GM12878 (cell line): ENCODE measurements at regions not wholly inside any gene's neighbourhood (a gene's known extent, or its start where the extent isn't known, plus 50 kb on each side); places are given as distances from the start of the nearest gene placed in this dataset.

Experiments used
- ATAC-seq: fragments of 200-7000 bp; cut with Tn5 transposase; 3 replicates; pipeline ENCODE4 v1.9.1; 2020; ENCODE audit warnings: mild to moderate bottlenecking, moderate library complexity
- BruUV-seq: library from RNA; stranded (reverse); fragments of 400-500 nt; replicated peaks from 2 replicates; lab custom pipeline; 2021; lab: Mats Ljungman, UMichigan
- CTCF ChIA-PET: fragments of 300-600 bp; sonication (Branson Sonifier 250); formaldehyde crosslinking; extraction: SDS; loops from one replicate; lab custom pipeline; 2021; ENCODE audit warnings: inconsistent platforms; lab: Yijun Ruan, JAX
- POLR2A ChIA-PET: fragments of 350-600 bp; formaldehyde crosslinking; extraction: SDS; loops from one replicate; lab custom pipeline; 2021; ENCODE audit warnings: inconsistent platforms; lab: Charles Lee
- RAD21 ChIA-PET: fragments of 300-600 bp; sonication (Branson Sonifier 250); formaldehyde crosslinking; loops from one replicate; lab custom pipeline; 2023; ENCODE audit warnings: antibody characterized with exemption; ENCODE audit not compliant: unreplicated experiment; lab: Charles Lee
- SMC1A ChIA-PET: fragments of 300-600 bp; sonication (Branson Sonifier 250); formaldehyde crosslinking; loops from one replicate; lab custom pipeline; 2023; ENCODE audit not compliant: unreplicated experiment, uncharacterized antibody; lab: Charles Lee
- DNase-seq: peaks from one replicate; pipeline ENCODE4 v3.0.0-alpha.2; 2011; ENCODE audit warnings: low read depth, low spot score
- FAIRE-seq: peaks from 3 replicates; lab custom pipeline; 2011; peaks lifted over from hg19 to GRCh38; lab: Jason Lieb, UNC
- H2AFZ ChIP-seq: 2 replicates; pipeline ENCODE4 v1.6.0; 2011; ENCODE audit warnings: low read depth, low read length, control low read depth; ENCODE audit not compliant: control insufficient read depth
- H3K27ac ChIP-seq: 2 replicates; pipeline ENCODE4 v1.5.1; 2011; ENCODE audit warnings: control low read depth; ENCODE audit not compliant: control insufficient read depth, insufficient read depth
- H3K27me3 ChIP-seq, 2 experiments: replicated peaks in 1 of 2; 2 replicates each; pipeline versions ENCODE4 v1.6.0 to v1.6.1; 2011; ENCODE audit warnings: low read length in 1 of 2; ENCODE audit not compliant: control insufficient read depth in 2 of 2, insufficient read depth in 2 of 2
- H3K36me3 ChIP-seq, 2 experiments: 2 replicates each; pipeline ENCODE4 v1.5.1; 2011; ENCODE audit warnings: low read length in 1 of 2; ENCODE audit not compliant: control insufficient read depth in 2 of 2, insufficient read depth in 2 of 2
- H3K4me1 ChIP-seq: 2 replicates; pipeline ENCODE4 v1.6.1; 2011; ENCODE audit warnings: mild to moderate bottlenecking, low read length, moderate library complexity, mixed read lengths; ENCODE audit not compliant: control insufficient read depth, insufficient read depth
- H3K4me2 ChIP-seq: 2 replicates; pipeline ENCODE4 v1.6.0; 2011; ENCODE audit warnings: control low read depth; ENCODE audit not compliant: control insufficient read depth, insufficient read depth
- H3K4me3 ChIP-seq: fragments of 200-600 bp; sonication (generic); 2 replicates; pipeline ENCODE4 v1.5.1; 2016
- H3K79me2 ChIP-seq: 2 replicates; pipeline ENCODE4 v1.6.0; 2011; ENCODE audit warnings: low read length; ENCODE audit not compliant: control insufficient read depth, insufficient read depth
- H3K9ac ChIP-seq: 2 replicates; pipeline ENCODE4 v1.8.0; 2011; ENCODE audit warnings: low read length, control low read depth, mixed read lengths; ENCODE audit not compliant: control insufficient read depth, insufficient read depth
- H3K9me3 ChIP-seq: replicated peaks from 3 replicates; pipeline ENCODE4 v1.5.1; 2011; ENCODE audit warnings: mild to moderate bottlenecking, low read length; ENCODE audit not compliant: control insufficient read depth, insufficient read depth
- H4K20me1 ChIP-seq: 2 replicates; pipeline ENCODE4 v1.6.0; 2011; ENCODE audit not compliant: control insufficient read depth, insufficient read depth
- ATF7 ChIP-seq: fragments of 450-650 bp; IDR thresholded peaks from 2 replicates; pipeline ENCODE4 v1.6.1; 2016; ENCODE audit warnings: low read depth, mild to moderate bottlenecking
- CEBPB ChIP-seq, 2 experiments: fragments of 150-350 bp in 1 of 2; IDR thresholded peaks; 2 replicates each; pipeline ENCODE4 v1.6.1; 2012 to 2014; ENCODE audit warnings: low read depth in 2 of 2, low read length in 2 of 2, borderline replicate concordance in 1 of 2, inconsistent platforms in 1 of 2
- EED ChIP-seq: sonication (generic); IDR thresholded peaks from 2 replicates; pipeline ENCODE4 v1.6.1; 2016; ENCODE audit warnings: antibody characterized with exemption, low read depth
- GATAD2B ChIP-seq: fragments of 450-650 bp; conservative IDR thresholded peaks from 2 replicates; pipeline ENCODE4 v1.6.1; 2017; ENCODE audit warnings: low read depth, mild to moderate bottlenecking, moderate library complexity
- HDAC2 ChIP-seq: fragments of 200-600 bp; sonication (generic); IDR thresholded peaks from 2 replicates; pipeline ENCODE4 v1.6.1; 2017
- SIN3A ChIP-seq: IDR thresholded peaks from 2 replicates; pipeline ENCODE4 v1.6.1; 2012; ENCODE audit warnings: low read depth, low read length, improper control_type of control experiment
- SMARCA5 ChIP-seq: fragments of 450-650 bp; IDR thresholded peaks from 2 replicates; pipeline ENCODE4 v1.6.1; 2017; ENCODE audit warnings: mild to moderate bottlenecking
- SRF ChIP-seq, 2 experiments: IDR thresholded peaks; 2 replicates each; pipeline ENCODE4 v1.6.1; 2011; ENCODE audit warnings: low read depth in 2 of 2, low read length in 2 of 2, mild to moderate bottlenecking in 1 of 2, moderate library complexity in 1 of 2
- WRNIP1 ChIP-seq: IDR thresholded peaks from 2 replicates; pipeline ENCODE4 v1.6.1; 2011; ENCODE audit warnings: low read depth, low read length, improper control_type of control experiment, borderline replicate concordance
- WGBS: methylation state at CpG from one replicate; pipeline ENCODE4 v1.1.6; 2016; ENCODE audit warnings: low lambda C conversion rate; ENCODE audit not compliant: insufficient replicate concordance, insufficient coverage; ENCODE audit errors: missing lambda C conversion rate; 5-methylcytosine and 5-hydroxymethylcytosine counted together
- in situ Hi-C: fragments of 300-500 bp; cut with MboI; formaldehyde crosslinking; loops from 9 replicates; pipeline ENCODE4 v1.14.3; 2018; ENCODE audit warnings: mixed read lengths
- intact Hi-C: fragments of 100-400 bp; cut with micrococcal nuclease; formaldehyde crosslinking; loops from one replicate; pipeline ENCODE4 v1.14.2; 2022; ENCODE audit not compliant: unreplicated experiment
- TF ChIP-seq, protein P1 (sequence below): fragments of 450-650 bp; IDR thresholded peaks from 2 replicates; pipeline ENCODE4 v1.6.1; 2016; ENCODE audit warnings: mild to moderate bottlenecking
- TF ChIP-seq, protein P2 (sequence below), 3 experiments: IDR thresholded peaks in 2 of 3; conservative IDR thresholded peaks in 1 of 3; 2 replicates each; pipeline ENCODE4 v1.5.1; 2011; ENCODE audit warnings: low read depth in 3 of 3, low read length in 3 of 3, mild to moderate bottlenecking in 3 of 3, control low read depth in 2 of 3, moderate library complexity in 2 of 3, inconsistent platforms in 1 of 3, mixed read lengths in 1 of 3; ENCODE audit not compliant: control insufficient read depth in 2 of 3, insufficient read depth in 1 of 3; ENCODE audit errors: extremely low read depth in 1 of 3
- TF ChIP-seq, protein P3 (sequence below): fragments of 450-650 bp; IDR thresholded peaks from 2 replicates; pipeline ENCODE4 v1.6.1; 2017; ENCODE audit warnings: mild to moderate bottlenecking, low read depth, inconsistent platforms; ENCODE audit not compliant: poor library complexity, severe bottlenecking

DNA sequence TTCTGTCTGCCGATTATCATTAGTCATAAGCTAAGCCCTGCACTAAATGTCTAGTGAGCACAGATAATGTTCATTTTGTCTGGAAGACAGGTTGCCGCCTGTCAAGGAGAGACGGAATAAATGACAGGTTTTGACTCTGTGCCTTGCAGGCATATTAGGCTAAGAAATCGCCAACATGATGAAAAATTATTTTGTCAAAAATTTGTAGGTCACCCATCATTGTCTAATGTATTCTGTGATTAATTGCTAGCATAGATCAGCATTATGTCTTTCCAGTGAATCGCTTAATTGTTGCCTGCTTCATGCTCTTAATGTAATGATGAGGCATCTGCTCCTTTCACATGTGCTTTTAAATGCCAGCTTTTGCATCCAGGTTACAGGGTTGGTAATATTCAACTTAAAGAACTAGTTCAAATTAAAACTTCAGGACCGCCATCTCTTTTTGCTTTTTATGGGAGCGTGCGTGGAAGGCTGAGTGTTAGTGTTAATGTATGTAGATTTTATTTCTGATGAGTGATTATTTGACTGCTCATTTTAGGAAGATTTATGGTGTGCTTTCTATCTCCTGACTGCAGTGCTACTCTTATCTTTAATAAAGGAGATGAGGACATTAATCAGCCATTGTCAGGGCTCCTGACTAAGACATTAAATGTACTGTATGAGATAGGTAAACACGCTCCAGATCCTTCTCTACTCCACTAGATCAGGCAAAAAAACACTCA is 120.8 kb upstream of the MEIS2 start:
- Histone ChIP-seq H3K4me2 (no peak overlapping the region), H4K20me1 (no peaks in the 10 kb centered on the region), H3K36me3 (no peaks in the 10 kb centered on the region), H3K4me3 (no peak overlapping the region), H3K79me2 (no peaks in the 10 kb centered on the region), H3K4me1 (no peaks in the 10 kb centered on the region), H2AFZ (no peak overlapping the region), H3K27me3 (no peaks in the 10 kb centered on the region), H3K9me3 (no peaks in the 10 kb centered on the region), H3K9ac (no peak overlapping the region), H3K27ac (no peak overlapping the region)
- CTCF ChIA-PET, result no interaction called here
- no TSS peak for BruUV-seq
- no peak for ATAC-seq
- WGBS, result 57% methylated on average over 9 of the region's 9 CpGs
- RAD21 ChIA-PET, result no interaction called here
- no peak for FAIRE-seq
- SMC1A ChIA-PET, result no interaction called here
- in situ Hi-C loops (no loop called here), intact Hi-C loops (no loop called here)
- TF ChIP-seq, protein P1, sequence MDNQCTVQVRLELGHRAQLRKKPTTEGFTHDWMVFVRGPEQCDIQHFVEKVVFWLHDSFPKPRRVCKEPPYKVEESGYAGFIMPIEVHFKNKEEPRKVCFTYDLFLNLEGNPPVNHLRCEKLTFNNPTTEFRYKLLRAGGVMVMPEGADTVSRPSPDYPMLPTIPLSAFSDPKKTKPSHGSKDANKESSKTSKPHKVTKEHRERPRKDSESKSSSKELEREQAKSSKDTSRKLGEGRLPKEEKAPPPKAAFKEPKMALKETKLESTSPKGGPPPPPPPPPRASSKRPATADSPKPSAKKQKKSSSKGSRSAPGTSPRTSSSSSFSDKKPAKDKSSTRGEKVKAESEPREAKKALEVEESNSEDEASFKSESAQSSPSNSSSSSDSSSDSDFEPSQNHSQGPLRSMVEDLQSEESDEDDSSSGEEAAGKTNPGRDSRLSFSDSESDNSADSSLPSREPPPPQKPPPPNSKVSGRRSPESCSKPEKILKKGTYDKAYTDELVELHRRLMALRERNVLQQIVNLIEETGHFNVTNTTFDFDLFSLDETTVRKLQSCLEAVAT, result no peak
- TF ChIP-seq WRNIP1, result no peak
- no peak for DNase-seq
- POLR2A ChIA-PET, result no interaction called here

DNA sequence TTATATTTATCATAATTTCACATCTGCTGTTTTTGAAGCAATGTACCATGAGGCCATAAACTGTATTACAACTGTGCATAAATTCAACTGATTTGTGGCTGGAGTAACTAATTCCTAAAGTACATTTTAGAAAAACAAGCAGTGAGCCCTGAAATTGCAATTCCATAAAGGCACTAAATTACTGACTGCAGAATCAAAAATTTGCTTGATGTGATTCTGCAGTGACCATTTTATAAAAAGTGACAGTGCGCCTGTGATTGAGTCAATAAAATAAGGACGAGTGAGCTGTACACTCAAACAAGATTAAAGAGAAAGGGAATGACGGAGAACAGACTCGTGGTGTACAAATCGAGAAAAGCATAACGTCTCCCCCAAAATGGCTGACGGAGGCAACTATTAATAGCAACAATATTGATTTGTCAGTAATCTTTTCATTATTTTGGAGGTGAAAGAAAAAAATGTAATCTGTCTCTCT is 121.4 kb upstream of the MEIS2 start:
- no peaks in the 10 kb centered on the region for H3K36me3 ChIP-seq
- POLR2A ChIA-PET, result no interaction called here
- FAIRE-seq (no peak), ATAC-seq (no peak), DNase-seq (no peak)
- in situ Hi-C loops, result no loop called here
- SMC1A ChIA-PET, result no interaction called here
- H2AFZ ChIP-seq, result no peak overlapping the region
- H3K9me3 ChIP-seq, result no peaks in the 10 kb centered on the region
- TF ChIP-seq SRF (IDR thresholded peaks at IDR 0.05; ENCODE audit: low read depth in 2 of 2, low read length in 2 of 2), result no peak
- no peak for TF ChIP-seq SIN3A
- no peak for TF ChIP-seq ATF7
- TF ChIP-seq, protein P2, sequence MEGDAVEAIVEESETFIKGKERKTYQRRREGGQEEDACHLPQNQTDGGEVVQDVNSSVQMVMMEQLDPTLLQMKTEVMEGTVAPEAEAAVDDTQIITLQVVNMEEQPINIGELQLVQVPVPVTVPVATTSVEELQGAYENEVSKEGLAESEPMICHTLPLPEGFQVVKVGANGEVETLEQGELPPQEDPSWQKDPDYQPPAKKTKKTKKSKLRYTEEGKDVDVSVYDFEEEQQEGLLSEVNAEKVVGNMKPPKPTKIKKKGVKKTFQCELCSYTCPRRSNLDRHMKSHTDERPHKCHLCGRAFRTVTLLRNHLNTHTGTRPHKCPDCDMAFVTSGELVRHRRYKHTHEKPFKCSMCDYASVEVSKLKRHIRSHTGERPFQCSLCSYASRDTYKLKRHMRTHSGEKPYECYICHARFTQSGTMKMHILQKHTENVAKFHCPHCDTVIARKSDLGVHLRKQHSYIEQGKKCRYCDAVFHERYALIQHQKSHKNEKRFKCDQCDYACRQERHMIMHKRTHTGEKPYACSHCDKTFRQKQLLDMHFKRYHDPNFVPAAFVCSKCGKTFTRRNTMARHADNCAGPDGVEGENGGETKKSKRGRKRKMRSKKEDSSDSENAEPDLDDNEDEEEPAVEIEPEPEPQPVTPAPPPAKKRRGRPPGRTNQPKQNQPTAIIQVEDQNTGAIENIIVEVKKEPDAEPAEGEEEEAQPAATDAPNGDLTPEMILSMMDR (IDR thresholded peaks at IDR 0.05 in 2 of 3, conservative IDR thresholded peaks at IDR 0.05 in 1 of 3; ENCODE audit: control insufficient read depth in 2 of 3, extremely low read depth in 1 of 3, insufficient read depth in 1 of 3, low read depth in 3 of 3, low read length in 3 of 3), result no peak
- TF ChIP-seq SMARCA5, result no peak
- TF ChIP-seq, protein P3, sequence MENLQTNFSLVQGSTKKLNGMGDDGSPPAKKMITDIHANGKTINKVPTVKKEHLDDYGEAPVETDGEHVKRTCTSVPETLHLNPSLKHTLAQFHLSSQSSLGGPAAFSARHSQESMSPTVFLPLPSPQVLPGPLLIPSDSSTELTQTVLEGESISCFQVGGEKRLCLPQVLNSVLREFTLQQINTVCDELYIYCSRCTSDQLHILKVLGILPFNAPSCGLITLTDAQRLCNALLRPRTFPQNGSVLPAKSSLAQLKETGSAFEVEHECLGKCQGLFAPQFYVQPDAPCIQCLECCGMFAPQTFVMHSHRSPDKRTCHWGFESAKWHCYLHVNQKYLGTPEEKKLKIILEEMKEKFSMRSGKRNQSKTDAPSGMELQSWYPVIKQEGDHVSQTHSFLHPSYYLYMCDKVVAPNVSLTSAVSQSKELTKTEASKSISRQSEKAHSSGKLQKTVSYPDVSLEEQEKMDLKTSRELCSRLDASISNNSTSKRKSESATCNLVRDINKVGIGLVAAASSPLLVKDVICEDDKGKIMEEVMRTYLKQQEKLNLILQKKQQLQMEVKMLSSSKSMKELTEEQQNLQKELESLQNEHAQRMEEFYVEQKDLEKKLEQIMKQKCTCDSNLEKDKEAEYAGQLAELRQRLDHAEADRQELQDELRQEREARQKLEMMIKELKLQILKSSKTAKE, result no peak
- TF ChIP-seq EED, result no peak
- no peak for TF ChIP-seq GATAD2B
- TF ChIP-seq CEBPB (IDR thresholded peaks at IDR 0.05; ENCODE audit: borderline replicate concordance in 1 of 2, low read depth in 2 of 2, low read length in 2 of 2), result no peak
- TF ChIP-seq HDAC2, result no peak
- BruUV-seq, result no TSS peak
- no peaks in the 10 kb centered on the region for H4K20me1 ChIP-seq
- intact Hi-C loops, result no loop called here
- CTCF ChIA-PET, result no interaction called here
- WGBS, result 64% methylated on average over 7 of the region's 7 CpGs
- H3K27ac ChIP-seq, result no peak overlapping the region
- H3K79me2 ChIP-seq, result no peaks in the 10 kb centered on the region
- H3K4me1 ChIP-seq, result no peaks in the 10 kb centered on the region
- RAD21 ChIA-PET, result no interaction called here
- no peak overlapping the region for H3K4me2 ChIP-seq
- H3K27me3 ChIP-seq, result no peaks in the 10 kb centered on the region
- no peak overlapping the region for H3K9ac ChIP-seq
- H3K4me3 ChIP-seq, result no peak overlapping the region
